Loucy (cell line): ENCODE measurements at regions not wholly inside any gene's neighbourhood (a gene's known extent, or its start where the extent isn't known, plus 50 kb on each side); places are given as distances from the start of the nearest gene placed in this dataset.

Source experiments
- CTCF ChIP-seq: fragments of 200-600 bp; sonication (generic); conservative IDR thresholded peaks from 2 replicates; pipeline ENCODE4 v1.5.1; 2014; ENCODE audit warnings: mild to moderate bottlenecking, antibody characterized with exemption, low read length
- EZH2phosphoT487 ChIP-seq: fragments of 200-600 bp; IDR thresholded peaks from 2 replicates; pipeline ENCODE4 v1.6.1; 2018; ENCODE audit warnings: antibody characterized with exemption, mild to moderate bottlenecking, moderate library complexity, borderline replicate concordance

DNA sequence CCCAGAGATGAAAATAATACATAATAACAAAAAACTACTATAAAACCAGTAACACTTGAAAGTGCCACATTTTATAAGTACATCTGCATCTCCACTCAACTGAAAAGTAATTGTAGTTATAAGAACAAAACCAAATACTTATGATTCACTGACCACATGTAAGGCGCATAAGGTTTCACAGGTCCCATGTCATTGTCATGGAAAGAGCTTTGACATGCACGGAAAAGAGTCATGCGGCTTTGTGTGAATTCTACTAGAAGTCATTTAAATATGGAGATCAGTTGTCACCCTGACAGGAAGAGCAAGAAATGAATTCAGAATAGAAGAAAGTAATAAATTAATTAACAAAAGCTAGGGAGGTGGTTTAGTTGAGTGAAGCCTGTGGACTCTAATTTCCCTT, 459.1 kb downstream of the CDH2 start:
- TF ChIP-seq CTCF: no peak
- no peak for TF ChIP-seq EZH2phosphoT487
